Bronchial epithelial cell (primary cell): ENCODE measurements at regions not wholly inside any gene's neighbourhood (a gene's known extent, or its start where the extent isn't known, plus 50 kb on each side); places are given as distances from the start of the nearest gene placed in this dataset.

Experiments used
- DNase-seq: peaks from one replicate; pipeline ENCODE4 v3.0.0-alpha.2; 2010; ENCODE audit warnings: low read depth
- FAIRE-seq: peaks from 2 replicates; lab custom pipeline; 2011; peaks lifted over from hg19 to GRCh38; lab: Jason Lieb, UNC
- H3K27me3 ChIP-seq: 2 replicates; pipeline ENCODE4 v1.5.1; 2011; ENCODE audit warnings: low read length; ENCODE audit not compliant: control insufficient read depth, insufficient read depth
- H3K36me3 ChIP-seq: 2 replicates; pipeline ENCODE4 v1.5.1; 2011; ENCODE audit warnings: low read length; ENCODE audit not compliant: control insufficient read depth, insufficient read depth
- H3K4me3 ChIP-seq: 2 replicates; pipeline ENCODE4 v1.5.1; 2011; ENCODE audit warnings: mild to moderate bottlenecking, low read depth, low read length, control low read depth
- CTCF ChIP-seq: IDR thresholded peaks from 2 replicates; pipeline ENCODE4 v1.5.1; 2011; ENCODE audit warnings: mild to moderate bottlenecking, moderate library complexity, low read length, control low read depth, inconsistent platforms; ENCODE audit not compliant: insufficient read depth, severe bottlenecking

- no peaks in the 10 kb centered on the region for H3K36me3 ChIP-seq
- no peak for TF ChIP-seq CTCF
- FAIRE-seq (no peak), DNase-seq (no peak)
- no peak overlapping the region for H3K4me3 ChIP-seq
- no peaks in the 10 kb centered on the region for H3K27me3 ChIP-seq
Observed at GRCh38 chr10:2828741-2829140, 238.6 kb upstream of the PFKP start.

GRCh38 chr10:2826675-2827074 lies 240.7 kb upstream of the PFKP start:
- Histone ChIP-seq H3K36me3 (no peaks in the 10 kb centered on the region), H3K4me3 (no peak overlapping the region), H3K27me3 (no peaks in the 10 kb centered on the region)
- no peak for TF ChIP-seq CTCF
- DNase-seq (no peak), FAIRE-seq (no peak)

GRCh38 chr10:2825841-2826240 lies 241.5 kb upstream of the PFKP start:
- no peak for TF ChIP-seq CTCF
- Histone ChIP-seq H3K27me3 (no peaks in the 10 kb centered on the region), H3K36me3 (no peaks in the 10 kb centered on the region), H3K4me3 (no peak overlapping the region)
- no peak for FAIRE-seq
- DNase-seq = no peak

- FAIRE-seq (no peak), DNase-seq (no peak)
- Histone ChIP-seq H3K27me3 (no peaks in the 10 kb centered on the region), H3K4me3 (no peak overlapping the region), H3K36me3 (no peaks in the 10 kb centered on the region)
- no peak for TF ChIP-seq CTCF
Observed at GRCh38 chr10:2817940-2818636, 249.3 kb upstream of the PFKP start.

GRCh38 chr10:2813693-2814092 lies 253.7 kb upstream of the PFKP start:
- TF ChIP-seq CTCF = no peak

GRCh38 chr10:2813286-2813685 lies 254.1 kb upstream of the PFKP start:
- DNase-seq = no peak
- no peak for TF ChIP-seq CTCF
- Histone ChIP-seq H3K36me3 (no peaks in the 10 kb centered on the region), H3K4me3 (no peak overlapping the region), H3K27me3 (no peaks in the 10 kb centered on the region)
- FAIRE-seq = no peak

More at GRCh38 chr10:2813693-2814092, 253.7 kb upstream of the PFKP start:
- H3K36me3 ChIP-seq = no peaks in the 10 kb centered on the region
- FAIRE-seq = no peak
- no peaks in the 10 kb centered on the region for H3K27me3 ChIP-seq
- H3K4me3 ChIP-seq = no peak overlapping the region
- DNase-seq = no peak
